ENCODE measurements at regions not wholly inside any gene's neighbourhood (a gene's known extent, or its start where the extent isn't known, plus 50 kb on each side); places are given as distances from the start of the nearest gene placed in this dataset.

DNA sequence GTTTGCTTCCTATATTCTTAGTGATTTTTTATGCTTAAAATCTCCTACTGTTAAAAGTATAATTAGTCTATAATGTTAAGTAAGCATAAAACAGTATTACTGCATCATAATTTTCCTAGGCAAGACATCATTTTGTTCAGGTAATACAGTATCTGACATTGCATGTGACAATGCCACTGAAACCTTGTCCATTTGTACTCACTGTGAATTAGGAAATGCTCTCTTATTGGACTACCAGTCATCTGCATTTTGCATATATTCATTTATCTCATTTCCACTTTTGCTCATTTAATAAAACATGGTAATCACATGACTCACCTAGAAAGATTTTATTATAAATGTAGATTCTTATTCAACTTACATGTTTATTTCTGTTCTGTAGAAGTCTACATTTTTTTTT is 379.1 kb downstream of the ETV1 start:
- TF ChIP-seq SP1 (IDR thresholded peaks at IDR 0.05) (no peak), LEF1 (IDR thresholded peaks at IDR 0.05; ENCODE audit: borderline replicate concordance) (no peak), FOXM1 (IDR thresholded peaks at IDR 0.05; ENCODE audit: borderline replicate concordance) (no peak), ELF4 (IDR thresholded peaks at IDR 0.05) (no peak), HDGF (IDR thresholded peaks at IDR 0.05; ENCODE audit: borderline replicate concordance) (no peak), FOXK2 (IDR thresholded peaks at IDR 0.05) (no peak), ZNF384 (IDR thresholded peaks at IDR 0.05) (no peak)

All from HEK293T (cell line).